AG20443 (cell line): ENCODE measurements at regions not wholly inside any gene's neighbourhood (a gene's known extent, or its start where the extent isn't known, plus 50 kb on each side); places are given as distances from the start of the nearest gene placed in this dataset.
"Not testable (repeated sequence)": the region's sequence is repeated elsewhere in the genome, so short reads cannot be mapped to it uniquely, and the experiment has no call there.

Experiments used
- DNase-seq: peaks from one replicate; pipeline ENCODE4 v3.0.0; 2012; ENCODE audit warnings: low spot score, mixed read lengths

- not testable (repeated sequence) for DNase-seq
These were observed 110.5 kb upstream of the RRN3 start for GRCh38 chr16:15204571-15204970.

GRCh38 chr16:15192813-15193212, 98.7 kb upstream of the RRN3 start:
- DNase-seq = not testable (repeated sequence)

- not testable (repeated sequence) for DNase-seq
These were observed 98.1 kb upstream of the RRN3 start for GRCh38 chr16:15192197-15192596.

- not testable (repeated sequence) for DNase-seq
These were observed 95.4 kb upstream of the RRN3 start for GRCh38 chr16:15189478-15189877.
